GM21619 (cell line): ENCODE measurements at regions not wholly inside any gene's neighbourhood (a gene's known extent, or its start where the extent isn't known, plus 50 kb on each side); places are given as distances from the start of the nearest gene placed in this dataset.
A peak's percentile ranks its signal among the peaks of the same experiment; 100 is the strongest.
"Not testable (repeated sequence)": the region's sequence is repeated elsewhere in the genome, so short reads cannot be mapped to it uniquely, and the experiment has no call there.

Source experiments
- ATAC-seq: cut with Tn5 transposase; IDR thresholded peaks from one replicate; pipeline ENCODE4 v1.9.1; 2021; ENCODE audit not compliant: unreplicated experiment

- not testable (repeated sequence) for ATAC-seq
These were observed 293.0 kb upstream of the NOTCH2NLA start for GRCh38 chr1:146521804-146522203.

GRCh38 chr1:146513754-146514153 is 284.9 kb upstream of the NOTCH2NLA start:
- ATAC-seq = not testable (repeated sequence)

GRCh38 chr1:146511047-146511777 is 282.4 kb upstream of the NOTCH2NLA start:
- ATAC-seq = not testable (repeated sequence)

GRCh38 chr1:146510248-146510983 is 281.6 kb upstream of the NOTCH2NLA start:
- not testable (repeated sequence) for ATAC-seq

- ATAC-seq = not testable (repeated sequence)
These were observed 275.3 kb upstream of the NOTCH2NLA start for GRCh38 chr1:146504121-146504520.

GRCh38 chr1:146487555-146487954 is 258.7 kb upstream of the NOTCH2NLA start:
- ATAC-seq = not testable (repeated sequence)

- not testable (repeated sequence) for ATAC-seq
These were observed 258.3 kb upstream of the NOTCH2NLA start for GRCh38 chr1:146487155-146487554.

GRCh38 chr1:146486300-146487014 is 257.6 kb upstream of the NOTCH2NLA start:
- not testable (repeated sequence) for ATAC-seq

GRCh38 chr1:146484195-146484594 is 255.4 kb upstream of the NOTCH2NLA start:
- not testable (repeated sequence) for ATAC-seq

GRCh38 chr1:146479188-146479587 is 250.4 kb upstream of the NOTCH2NLA start:
- not testable (repeated sequence) for ATAC-seq

GRCh38 chr1:146478125-146478720 is 249.4 kb upstream of the NOTCH2NLA start:
- not testable (repeated sequence) for ATAC-seq

- not testable (repeated sequence) for ATAC-seq
These were observed 246.3 kb upstream of the NOTCH2NLA start for GRCh38 chr1:146475086-146475485.

GRCh38 chr1:146474216-146474615 is 245.4 kb upstream of the NOTCH2NLA start:
- ATAC-seq = not testable (repeated sequence)

- peak; percentile 75 for ATAC-seq
These were observed 243.5 kb upstream of the NOTCH2NLA start for GRCh38 chr1:146472192-146472861.

GRCh38 chr1:146459939-146460338 is 231.1 kb upstream of the NOTCH2NLA start:
- not testable (repeated sequence) for ATAC-seq

- not testable (repeated sequence) for ATAC-seq
These were observed 230.5 kb upstream of the NOTCH2NLA start for GRCh38 chr1:146459308-146459707.

GRCh38 chr1:146448877-146449246 is 220.0 kb upstream of the NOTCH2NLA start:
- not testable (repeated sequence) for ATAC-seq

- not testable (repeated sequence) for ATAC-seq
These were observed 219.5 kb upstream of the NOTCH2NLA start for GRCh38 chr1:146448212-146448876.

- not testable (repeated sequence) for ATAC-seq
These were observed 215.0 kb upstream of the NOTCH2NLA start for GRCh38 chr1:146443871-146444222.
